Activated T-cell treated with anti-CD3 and anti-CD28 coated beads for 1 hour (primary cell): ENCODE measurements at regions not wholly inside any gene's neighbourhood (a gene's known extent, or its start where the extent isn't known, plus 50 kb on each side); places are given as distances from the start of the nearest gene placed in this dataset.
A peak's percentile ranks its signal among the peaks of the same experiment; 100 is the strongest.
"Not testable (repeated sequence)": the region's sequence is repeated elsewhere in the genome, so short reads cannot be mapped to it uniquely, and the experiment has no call there.

ENCODE experiments used
- DNase-seq: peaks from one replicate; pipeline ENCODE4 v3.0.0-alpha.2; 2020; ENCODE audit warnings: low read depth

- DNase-seq, result not testable (repeated sequence)
Observed at GRCh38 chrY:12453318-12453717, 247.7 kb upstream of the USP9Y start.

DNA sequence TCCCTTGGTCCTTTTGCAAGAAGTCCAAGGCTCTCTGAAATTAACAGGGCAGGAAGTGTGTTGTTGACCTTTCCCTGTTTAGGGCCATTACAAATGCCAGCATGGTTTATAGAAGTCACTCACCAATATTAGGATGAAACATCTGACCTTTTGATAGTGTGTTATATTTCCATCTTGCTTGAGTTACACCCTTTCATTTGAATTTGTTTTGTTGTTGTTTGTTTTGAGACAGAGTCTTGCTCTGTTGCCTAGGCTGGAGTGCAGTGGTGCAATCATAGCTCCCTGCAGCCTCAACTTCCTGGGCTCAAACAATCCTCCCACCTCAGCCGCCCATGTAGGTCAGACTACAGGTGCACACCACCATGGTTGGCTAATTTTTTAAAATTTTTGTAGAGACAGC lies 241.1 kb upstream of the USP9Y start:
- no peak for DNase-seq

DNA sequence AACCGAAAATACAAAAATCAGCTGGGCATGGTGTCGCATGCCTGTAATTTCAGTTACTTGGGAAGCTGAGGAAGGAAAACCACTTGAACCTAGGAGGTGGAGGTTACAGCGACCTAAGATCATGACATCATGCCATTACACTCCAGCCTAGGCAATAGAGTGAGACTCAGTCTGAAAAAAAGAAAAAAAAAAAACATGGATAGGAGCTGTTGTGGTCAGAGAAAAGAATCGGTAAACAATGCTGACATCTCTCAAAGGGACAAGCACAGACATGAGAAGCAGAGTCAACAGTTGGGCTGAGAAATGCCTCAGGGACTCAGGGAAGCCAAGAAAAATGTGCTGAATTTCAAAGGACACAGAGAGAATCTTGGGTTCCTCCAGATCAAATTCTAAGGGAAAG lies 236.9 kb upstream of the USP9Y start:
- DNase-seq, result no peak

DNA sequence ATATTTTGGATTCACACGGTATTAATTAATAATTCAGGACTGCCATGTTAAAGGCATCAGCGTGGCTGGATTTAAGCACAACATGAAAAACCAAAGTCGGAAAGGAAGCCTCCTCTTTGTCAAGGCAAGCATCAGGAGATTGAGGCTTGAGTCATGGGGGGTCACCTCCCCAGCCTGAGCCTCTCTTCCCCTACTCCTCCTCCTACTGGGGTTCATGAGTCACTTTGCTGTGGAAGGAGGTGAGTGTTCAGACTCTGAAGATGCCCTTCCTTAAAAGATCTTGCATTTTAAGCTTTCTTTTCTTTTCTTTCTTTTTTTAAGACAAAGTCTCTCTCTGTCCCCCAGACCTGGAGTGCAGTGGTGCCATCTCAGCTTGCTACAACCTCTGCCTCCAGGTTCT lies 235.3 kb upstream of the USP9Y start:
- no peak for DNase-seq

DNA sequence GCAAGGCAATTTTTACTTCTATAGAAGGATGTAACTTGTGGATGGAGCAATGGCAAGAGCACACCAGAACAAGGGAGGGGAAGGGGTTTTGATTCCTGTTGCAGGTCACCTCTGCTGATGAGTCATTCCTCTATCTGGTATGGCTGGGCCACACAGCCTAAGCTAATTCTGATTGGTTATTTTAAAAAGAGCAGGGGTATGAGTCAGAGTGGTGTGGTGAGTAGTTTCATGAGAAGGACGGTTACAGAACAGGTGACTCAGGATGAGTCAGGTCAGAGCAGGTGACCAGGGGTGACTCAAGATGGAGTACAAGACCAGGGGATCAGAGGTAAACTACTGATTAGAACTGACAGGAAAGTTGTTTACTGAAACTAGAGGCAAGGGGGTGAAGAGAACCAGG lies 231.9 kb upstream of the USP9Y start:
- DNase-seq, result no peak

DNA sequence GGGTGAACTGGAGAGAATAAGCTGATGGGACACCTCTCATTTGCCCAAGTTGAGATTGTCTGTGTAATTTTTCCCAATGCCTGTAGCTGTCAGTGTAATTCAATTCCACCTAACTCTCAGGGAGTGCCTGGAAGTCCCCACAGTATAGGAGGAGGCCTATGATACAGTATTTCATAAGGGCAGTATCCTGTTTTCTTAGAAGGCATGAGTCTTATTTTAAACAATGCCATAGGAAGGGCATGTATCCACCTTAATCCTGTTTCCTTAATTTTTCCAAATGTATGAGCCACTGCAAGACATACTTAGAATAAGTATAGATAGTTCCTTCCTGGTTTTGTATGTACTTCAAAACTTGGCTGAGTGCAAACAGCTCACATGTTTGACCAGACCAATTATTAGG lies 226.6 kb upstream of the USP9Y start:
- no peak for DNase-seq

DNA sequence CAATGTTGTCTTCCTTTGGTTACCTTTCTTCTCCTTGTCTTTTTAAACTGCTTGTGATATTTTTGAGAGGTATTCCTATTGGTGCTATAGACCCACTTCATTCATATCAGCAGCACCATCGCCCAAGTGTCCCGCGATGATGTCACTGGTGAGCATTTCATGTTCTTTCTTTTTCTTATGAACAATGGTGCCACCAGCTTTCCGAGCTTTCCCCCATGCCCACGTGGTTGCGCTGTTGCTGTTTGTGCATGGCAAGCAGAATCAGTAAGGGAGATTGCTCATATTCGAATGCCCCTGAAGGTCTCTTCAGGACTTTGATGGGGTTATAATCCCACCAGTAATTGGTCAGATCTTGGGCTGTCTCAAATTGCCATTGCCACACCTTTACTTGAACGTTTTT lies 221.6 kb upstream of the USP9Y start:
- peak; percentile 11 for DNase-seq

- no peak for DNase-seq
Observed at GRCh38 chrY:12483394-12483793, 217.6 kb upstream of the USP9Y start.

DNA sequence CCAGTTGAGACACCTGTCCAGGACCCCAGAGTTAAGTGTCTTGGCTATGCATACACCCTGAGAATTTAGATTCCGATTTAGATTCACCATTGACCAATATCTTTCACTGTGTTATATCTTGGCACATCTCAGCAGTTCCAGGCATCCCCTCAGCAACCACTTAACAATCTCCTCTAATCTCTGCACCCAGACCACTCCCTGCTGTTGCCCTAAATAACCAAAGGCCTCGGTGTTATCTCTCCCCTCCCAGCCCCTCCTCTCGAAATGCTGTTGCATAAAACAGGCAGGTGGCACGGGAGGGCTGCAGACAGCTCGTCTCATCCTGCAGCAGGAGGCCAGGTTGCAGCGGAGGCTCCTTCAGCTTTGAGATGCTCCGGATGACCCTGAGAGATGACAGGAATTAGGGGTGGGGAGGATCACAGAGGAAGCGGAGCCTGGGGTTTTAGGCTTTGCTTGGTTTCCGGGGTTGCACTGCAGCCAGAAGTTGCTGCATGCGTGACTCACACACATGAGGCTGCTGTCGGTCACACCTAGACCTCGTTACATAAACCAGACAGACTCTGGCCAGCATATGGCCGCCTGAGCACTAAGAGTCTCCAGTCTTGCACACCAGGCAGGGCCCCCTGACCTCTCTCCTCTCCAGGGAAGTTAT lies 210.3 kb upstream of the USP9Y start:
- no peak for DNase-seq

DNA sequence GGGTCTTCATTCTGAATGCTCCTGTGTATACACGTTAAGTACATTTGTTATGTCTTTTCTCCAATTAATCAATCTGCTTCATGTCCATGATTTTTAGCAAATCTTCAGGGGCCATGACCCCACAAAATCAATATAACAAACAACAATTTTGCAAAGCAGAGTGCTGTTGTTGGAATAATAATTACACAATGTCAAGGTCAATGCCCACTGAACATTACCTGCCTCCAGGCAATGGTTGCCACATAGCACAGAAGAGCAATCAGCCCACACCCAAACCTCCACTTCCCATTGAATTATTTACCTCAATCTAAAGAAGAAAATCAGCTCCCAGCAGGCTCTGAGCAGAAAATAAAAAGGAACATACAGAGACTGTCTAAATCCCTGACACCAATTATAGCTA lies 208.8 kb upstream of the USP9Y start:
- no peak for DNase-seq

DNA sequence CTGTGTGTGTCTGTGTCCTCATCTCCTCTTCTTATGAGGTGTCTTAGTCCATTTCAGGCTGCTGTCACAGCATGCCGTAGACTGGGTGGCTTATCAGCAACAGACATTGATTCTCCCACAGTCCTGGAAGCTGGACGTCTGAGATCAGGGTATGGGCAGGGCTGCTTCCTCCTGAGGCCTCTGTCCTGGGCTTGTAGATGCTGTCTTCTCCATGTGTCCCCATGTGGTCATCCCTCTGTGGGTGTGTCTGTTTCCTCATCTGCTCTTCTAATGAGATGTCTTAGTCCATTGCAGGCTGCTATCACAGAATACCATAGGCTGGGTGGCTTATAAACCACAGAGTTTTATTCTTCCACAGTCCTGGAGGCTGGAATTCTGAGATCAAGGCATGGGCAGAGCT lies 205.0 kb upstream of the USP9Y start:
- no peak for DNase-seq

DNA sequence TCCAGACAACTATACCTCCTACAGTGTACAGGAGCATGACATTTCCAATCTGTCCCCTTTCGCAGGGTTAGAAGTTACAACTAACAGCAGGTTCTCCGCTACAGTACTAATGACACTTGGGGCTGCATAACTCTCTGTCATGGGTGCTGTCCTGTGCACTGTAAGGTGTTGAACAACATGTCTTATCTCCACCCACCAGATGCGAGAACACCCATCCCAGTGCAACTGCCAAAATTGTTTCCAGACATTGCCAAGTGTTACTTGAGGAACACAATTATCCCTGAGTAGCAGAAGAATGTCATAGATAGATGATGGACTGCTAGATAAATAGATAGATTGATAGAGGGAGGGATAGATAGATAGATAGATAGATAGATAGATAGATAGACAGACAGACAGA lies 200.9 kb upstream of the USP9Y start:
- DNase-seq, result no peak

DNA sequence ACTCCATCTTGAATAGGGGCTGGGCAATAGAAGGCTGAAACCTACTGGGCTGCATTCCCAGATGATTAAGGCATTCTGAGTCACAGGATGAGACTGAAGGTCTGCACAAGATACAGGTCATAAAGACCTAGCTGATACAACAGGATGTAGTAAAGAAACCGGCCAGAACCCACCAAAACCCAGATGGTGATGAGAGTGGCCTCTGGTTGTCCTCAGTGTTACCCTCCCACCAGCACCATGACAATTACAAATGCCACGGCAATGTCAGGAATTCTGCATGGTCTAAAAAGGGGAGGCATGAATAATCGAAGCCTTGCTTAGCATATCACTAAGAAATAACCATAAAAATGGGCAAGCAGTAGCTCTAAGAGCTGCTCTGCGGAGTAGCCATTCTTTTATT lies 197.0 kb upstream of the USP9Y start:
- DNase-seq, result not testable (repeated sequence)

DNA sequence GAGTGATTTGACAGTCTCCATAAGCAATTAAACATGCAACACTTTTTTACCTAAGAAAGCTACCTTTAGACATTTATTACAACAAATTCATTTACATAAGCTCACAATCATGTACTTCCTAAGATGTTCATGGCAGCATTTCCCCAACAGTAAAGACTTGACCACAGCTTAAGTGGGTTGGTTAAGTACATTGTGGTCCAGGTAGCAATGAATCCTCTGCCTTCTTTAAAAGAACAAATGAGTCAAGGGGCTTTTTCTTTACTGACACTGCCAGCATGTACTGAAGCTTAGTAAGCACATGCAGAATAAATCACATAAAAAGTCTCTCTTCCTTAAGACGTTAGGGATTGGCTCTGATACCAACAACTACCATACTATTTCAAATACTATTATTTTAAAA lies 183.7 kb upstream of the USP9Y start:
- DNase-seq, result no peak

- no peak for DNase-seq
Observed at GRCh38 chrY:12525206-12525605, 175.8 kb upstream of the USP9Y start.

- DNase-seq, result no peak
Observed at GRCh38 chrY:12526362-12527063, 174.5 kb upstream of the USP9Y start.

- no peak for DNase-seq
Observed at GRCh38 chrY:12537226-12537854, 163.7 kb upstream of the USP9Y start.

DNA sequence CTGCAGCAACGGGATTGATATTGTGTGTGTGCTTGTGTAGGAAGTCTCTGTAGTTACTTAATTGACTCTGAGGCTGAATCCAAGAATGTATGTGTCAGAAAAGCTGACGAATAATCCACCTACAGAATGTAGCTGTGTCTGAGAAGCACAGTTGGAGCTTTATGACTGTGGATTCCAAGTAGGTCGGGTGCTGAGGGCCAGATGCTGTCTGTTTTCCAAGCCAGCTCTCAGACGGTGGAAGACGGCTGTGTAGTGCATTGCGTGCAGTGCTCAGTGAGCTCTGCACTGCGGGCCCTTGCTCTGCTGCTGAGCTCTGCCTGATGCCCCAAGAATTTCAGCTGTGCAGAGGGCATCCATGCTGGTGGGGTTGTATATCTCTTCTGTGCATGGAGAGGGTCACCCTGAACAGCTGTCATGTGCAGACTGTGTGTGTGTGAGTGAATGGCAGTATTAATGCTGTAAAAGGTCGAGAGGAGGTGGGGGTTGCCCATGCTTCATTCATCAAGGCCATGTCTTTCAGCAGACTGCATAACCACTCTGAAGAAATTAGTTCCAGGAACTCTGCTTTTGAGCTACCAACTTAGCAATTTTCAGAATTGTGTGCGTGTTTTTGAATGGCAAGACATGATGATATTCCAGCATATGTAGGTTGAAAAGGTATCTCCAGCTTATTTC lies 154.1 kb upstream of the USP9Y start:
- no peak for DNase-seq

- DNase-seq, result no peak
Observed at GRCh38 chrY:12552471-12553283, 148.4 kb upstream of the USP9Y start.

GRCh38 chrY:12553909-12554308 lies 147.1 kb upstream of the USP9Y start:
- DNase-seq, result no peak

DNA sequence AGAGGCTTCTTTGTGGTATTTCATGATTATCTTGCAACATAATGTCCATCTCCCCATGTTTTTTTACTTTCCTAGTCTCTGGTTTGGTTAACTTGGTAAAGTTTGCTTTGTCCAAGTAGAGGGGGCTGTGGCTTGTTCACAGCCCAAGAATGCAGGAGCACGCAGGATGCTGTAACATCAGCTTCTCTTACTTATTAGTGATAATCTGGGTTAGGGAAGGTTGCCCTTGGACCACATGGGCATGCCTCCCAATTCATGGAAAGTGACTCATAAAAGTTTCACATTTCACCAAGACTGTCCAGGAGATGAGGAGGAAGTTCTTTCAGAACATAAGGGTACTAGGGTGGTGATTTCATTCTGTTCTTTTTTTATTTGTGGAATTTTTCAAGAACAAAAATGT lies 146.0 kb upstream of the USP9Y start:
- no peak for DNase-seq

GRCh38 chrY:12559007-12559406 lies 142.0 kb upstream of the USP9Y start:
- no peak for DNase-seq
